SK-N-SH (cell line): ENCODE measurements at regions not wholly inside any gene's neighbourhood (a gene's known extent, or its start where the extent isn't known, plus 50 kb on each side); places are given as distances from the start of the nearest gene placed in this dataset.

ENCODE experiments used
- CTCF ChIA-PET: fragments of 300-600, 350-600 bp; formaldehyde crosslinking; extraction: SDS; loops from one replicate; lab custom pipeline; 2021; lab: Yijun Ruan, JAX
- POLR2A ChIA-PET: fragments of 350-600 bp; sonication (Branson Sonifier 250); formaldehyde crosslinking; extraction: SDS; loops from one replicate; lab custom pipeline; 2020; ENCODE audit warnings: antibody characterized with exemption, inconsistent platforms; lab: Yijun Ruan, JAX
- DNase-seq: peaks from one replicate; pipeline ENCODE4 v3.0.0; 2012
- H2AFZ ChIP-seq: fragments of 200-600 bp; sonication (generic); 2 replicates; pipeline ENCODE4 v1.8.1; 2016; ENCODE audit warnings: antibody characterized with exemption, mild to moderate bottlenecking, low read depth
- H3F3A ChIP-seq: fragments of 200-600 bp; sonication (generic); replicated peaks from 2 replicates; pipeline ENCODE3; 2016; ENCODE audit warnings: antibody characterized with exemption, mild to moderate bottlenecking; ENCODE audit not compliant: insufficient read depth
- H3K27ac ChIP-seq, 2 experiments: fragments of 200-500 bp in 1 of 2; fragments of 200-600 bp in 1 of 2; sonication (Bioruptor generic) in 1 of 2; sonication (generic), shearing (Covaris generic) in 1 of 2; 2 replicates each; pipeline versions ENCODE4 v1.5.1 to v1.6.1; 2014 to 2016; ENCODE audit warnings: low read depth in 2 of 2, inconsistent platforms in 1 of 2, low read length in 1 of 2, mild to moderate bottlenecking in 1 of 2, mixed read lengths in 1 of 2
- H3K27me3 ChIP-seq: fragments of 200-600 bp; sonication (generic), shearing (Covaris generic); 2 replicates; pipeline ENCODE4 v1.6.1; 2016; ENCODE audit warnings: mixed run types; ENCODE audit not compliant: insufficient read depth
- H3K36me3 ChIP-seq, 2 experiments: fragments of 200-500 bp in 1 of 2; fragments of 200-600 bp in 1 of 2; sonication (Bioruptor generic) in 1 of 2; sonication (generic) in 1 of 2; replicated peaks in 1 of 2; 2 replicates each; pipeline versions ENCODE3 to v1.5.1; 2014 to 2016; ENCODE audit warnings: low read length in 1 of 2, mild to moderate bottlenecking in 1 of 2; ENCODE audit not compliant: insufficient read depth in 2 of 2, control insufficient read depth in 1 of 2
- H3K4me1 ChIP-seq, 2 experiments: fragments of 200-500 bp in 1 of 2; fragments of 200-600 bp in 1 of 2; sonication (Bioruptor generic) in 1 of 2; sonication (generic), shearing (Covaris generic) in 1 of 2; 2 replicates each; pipeline versions ENCODE4 v1.5.1 to v1.6.1; 2014 to 2016; ENCODE audit warnings: low read depth in 1 of 2, low read length in 1 of 2, mixed run types in 1 of 2; ENCODE audit not compliant: insufficient read depth in 2 of 2, control insufficient read depth in 1 of 2
- H3K4me2 ChIP-seq: fragments of 200-600 bp; sonication (generic), shearing (Covaris generic); 2 replicates; pipeline ENCODE4 v1.6.1; 2017; ENCODE audit warnings: mixed run types
- H3K4me3 ChIP-seq, 2 experiments: fragments of 200-500 bp in 1 of 2; fragments of 200-600 bp in 1 of 2; sonication (Bioruptor generic) in 1 of 2; sonication (generic), shearing (Covaris generic) in 1 of 2; 2 replicates each; pipeline versions ENCODE4 v1.5.1 to v1.8.1; 2014 to 2016; ENCODE audit warnings: low read depth in 2 of 2, inconsistent platforms in 1 of 2, low read length in 1 of 2, mild to moderate bottlenecking in 1 of 2, mixed read lengths in 1 of 2, moderate library complexity in 1 of 2
- H3K79me2 ChIP-seq: fragments of 200-600 bp; sonication (generic); 2 replicates; pipeline ENCODE4 v1.8.1; 2017; ENCODE audit warnings: mild to moderate bottlenecking; ENCODE audit not compliant: insufficient read depth
- H3K9ac ChIP-seq: fragments of 200-600 bp; sonication (generic); 2 replicates; pipeline ENCODE4 v1.6.1; 2017; ENCODE audit warnings: mixed run types
- H3K9me2 ChIP-seq: fragments of 200-600 bp; sonication (generic); 2 replicates; pipeline ENCODE4 v1.6.1; 2017; ENCODE audit warnings: mixed run types
- H3K9me3 ChIP-seq: fragments of 200-600 bp; sonication (generic); 2 replicates; pipeline ENCODE4 v1.6.1; 2017; ENCODE audit warnings: mixed run types, mild to moderate bottlenecking, moderate library complexity
- H4K20me1 ChIP-seq: fragments of 200-600 bp; sonication (generic); 2 replicates; pipeline ENCODE4 v1.6.1; 2017; ENCODE audit warnings: mild to moderate bottlenecking, mixed run types; ENCODE audit not compliant: insufficient read depth
- CHD2 ChIP-seq: fragments of 150-350 bp; IDR thresholded peaks from 2 replicates; pipeline ENCODE4 v1.6.1; 2018; ENCODE audit warnings: low read length; ENCODE audit not compliant: partially characterized antibody
- ELF1 ChIP-seq: IDR thresholded peaks from 2 replicates; pipeline ENCODE4 v1.4.0; 2012
- EP300 ChIP-seq, 2 experiments: IDR thresholded peaks; 2 replicates each; pipeline versions ENCODE4 v1.4.0 to v1.6.1; 2012; ENCODE audit warnings: borderline replicate concordance in 1 of 2, low read depth in 1 of 2, low read length in 1 of 2
- EZH2phosphoT487 ChIP-seq: fragments of 200-600 bp; sonication (generic); IDR thresholded peaks from 2 replicates; pipeline ENCODE4 v1.6.1; 2017; ENCODE audit warnings: low read depth, mixed run types, mild to moderate bottlenecking, antibody characterized with exemption, moderate library complexity, borderline replicate concordance
- FOXJ3 ChIP-seq: sonication (generic); formaldehyde crosslinking; IDR thresholded peaks from 2 replicates; pipeline ENCODE4 v1.5.1; 2020; ENCODE audit warnings: mild to moderate bottlenecking, missing genetic modification reagents
- FOXM1 ChIP-seq: IDR thresholded peaks from 2 replicates; pipeline ENCODE4 v1.4.0; 2012; ENCODE audit warnings: low read depth, mild to moderate bottlenecking
- GABPA ChIP-seq: IDR thresholded peaks from 2 replicates; pipeline ENCODE4 v1.4.0; 2012; ENCODE audit warnings: low read depth, mild to moderate bottlenecking
- GATA2 ChIP-seq: sonication (generic); formaldehyde crosslinking; IDR thresholded peaks from 2 replicates; pipeline ENCODE4 v1.5.0; 2020; ENCODE audit warnings: mild to moderate bottlenecking, missing genetic modification reagents
- JUND ChIP-seq: IDR thresholded peaks from 2 replicates; pipeline ENCODE4 v1.4.0; 2012
- MXI1 ChIP-seq: IDR thresholded peaks from 2 replicates; pipeline ENCODE4 v1.6.1; 2012; ENCODE audit warnings: mild to moderate bottlenecking, low read depth, low read length, improper control_type of control experiment
- NFIC ChIP-seq: IDR thresholded peaks from 2 replicates; pipeline ENCODE4 v1.4.0; 2012; ENCODE audit warnings: borderline replicate concordance
- RCOR1 ChIP-seq: fragments of 150-350 bp; IDR thresholded peaks from 2 replicates; pipeline ENCODE4 v1.6.1; 2017; ENCODE audit warnings: antibody characterized with exemption, low read length
- REST ChIP-seq: IDR thresholded peaks from 2 replicates; pipeline ENCODE4 v1.6.1; 2012; ENCODE audit warnings: mild to moderate bottlenecking, low read depth, low read length, moderate library complexity
- RXRA ChIP-seq: IDR thresholded peaks from 2 replicates; pipeline ENCODE4 v1.4.0; 2012; ENCODE audit warnings: low read depth, mild to moderate bottlenecking, borderline replicate concordance
- TAF1 ChIP-seq: IDR thresholded peaks from 2 replicates; pipeline ENCODE4 v1.6.1; 2012; ENCODE audit warnings: low read depth, mild to moderate bottlenecking, low read length, moderate library complexity, borderline replicate concordance
- TEAD4 ChIP-seq: IDR thresholded peaks from 2 replicates; pipeline ENCODE4 v1.4.0; 2012; ENCODE audit warnings: mild to moderate bottlenecking, borderline replicate concordance; ENCODE audit not compliant: insufficient read depth
- WGBS: methylation state at CpG from one replicate; pipeline ENCODE4 v1.1.6; 2017; ENCODE audit warnings: low lambda C conversion rate; 5-methylcytosine and 5-hydroxymethylcytosine counted together
- TF ChIP-seq, protein P1 (sequence below): IDR thresholded peaks from 2 replicates; pipeline ENCODE4; 2012
- TF ChIP-seq, protein P2 (sequence below): fragments of 150-350 bp; IDR thresholded peaks from 2 replicates; pipeline ENCODE4 v1.6.1; 2016; ENCODE audit warnings: mild to moderate bottlenecking, low read depth, low read length
- TF ChIP-seq, protein P3 (sequence below): fragments of 150-350 bp; IDR thresholded peaks from 2 replicates; pipeline ENCODE4 v1.6.1; 2017; ENCODE audit warnings: antibody characterized with exemption, low read length, low read depth, borderline replicate concordance

- H3K79me2 ChIP-seq = no peaks in the 10 kb centered on the region
- H3K27ac ChIP-seq = no peak overlapping the region
- no peak overlapping the region for H3K9ac ChIP-seq
- CTCF ChIA-PET = interaction anchor here (0.8 to 3.1 kb wide), 4 partner anchors 9 to 59 kb away, joined by 3 to 25 read pairs (median 3); no protein-coding TSS in a partner anchor
- WGBS = 88% methylated on average over 2 of the region's 2 CpGs
- no peak overlapping the region for H2AFZ ChIP-seq
- DNase-seq = no peak
- no peak overlapping the region for H3K4me2 ChIP-seq
- no peaks in the 10 kb centered on the region for H3K36me3 ChIP-seq
- H3F3A ChIP-seq = peaks cover 14% of the 10 kb centered on the region
- H3K9me2 ChIP-seq = no peaks in the 10 kb centered on the region
- H3K27me3 ChIP-seq = no peaks in the 10 kb centered on the region
- no peaks in the 10 kb centered on the region for H4K20me1 ChIP-seq
- H3K4me1 ChIP-seq = peaks cover 6 to 20% of the 10 kb centered on the region in 2 experiments
- TF ChIP-seq, protein P1, sequence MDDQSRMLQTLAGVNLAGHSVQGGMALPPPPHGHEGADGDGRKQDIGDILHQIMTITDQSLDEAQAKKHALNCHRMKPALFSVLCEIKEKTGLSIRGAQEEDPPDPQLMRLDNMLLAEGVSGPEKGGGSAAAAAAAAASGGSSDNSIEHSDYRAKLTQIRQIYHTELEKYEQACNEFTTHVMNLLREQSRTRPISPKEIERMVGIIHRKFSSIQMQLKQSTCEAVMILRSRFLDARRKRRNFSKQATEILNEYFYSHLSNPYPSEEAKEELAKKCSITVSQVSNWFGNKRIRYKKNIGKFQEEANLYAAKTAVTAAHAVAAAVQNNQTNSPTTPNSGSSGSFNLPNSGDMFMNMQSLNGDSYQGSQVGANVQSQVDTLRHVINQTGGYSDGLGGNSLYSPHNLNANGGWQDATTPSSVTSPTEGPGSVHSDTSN = no peak
- TF ChIP-seq MXI1 (no peak), GATA2 (no peak), EZH2phosphoT487 (no peak)
- no peak overlapping the region for H3K4me3 ChIP-seq
- POLR2A ChIA-PET = no interaction called here
- no peaks in the 10 kb centered on the region for H3K9me3 ChIP-seq
Measured at GRCh38 chr7:29626730-29627129, 63.1 kb downstream of the PRR15 start.

DNA sequence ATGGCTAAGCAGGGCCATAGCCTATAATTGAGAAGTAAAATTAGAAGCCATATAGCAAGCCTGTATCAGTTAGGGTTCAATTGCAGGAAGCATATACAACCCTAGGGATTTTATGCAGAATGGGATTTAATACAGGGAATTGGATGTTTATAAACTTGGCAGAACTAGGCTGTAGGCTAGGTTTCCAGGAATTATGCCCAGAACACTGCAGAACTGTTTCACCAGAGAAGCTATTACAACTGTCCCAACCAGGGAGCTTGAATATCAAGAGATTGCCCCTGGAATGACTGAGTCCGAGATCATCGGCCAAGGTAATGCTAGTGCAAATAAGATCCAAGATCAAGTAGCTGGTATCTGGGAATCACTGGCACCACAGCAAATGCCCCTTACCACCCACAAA lies 64.0 kb downstream of the PRR15 start:
- peaks cover 7% of the 10 kb centered on the region for H3F3A ChIP-seq
- no peak overlapping the region for H2AFZ ChIP-seq
- POLR2A ChIA-PET = no interaction called here
- no peaks in the 10 kb centered on the region for H3K27me3 ChIP-seq
- H4K20me1 ChIP-seq = no peaks in the 10 kb centered on the region
- H3K27ac ChIP-seq = no peak overlapping the region
- H3K36me3 ChIP-seq = no peaks in the 10 kb centered on the region
- H3K9me2 ChIP-seq = no peaks in the 10 kb centered on the region
- DNase-seq = no peak
- no peaks in the 10 kb centered on the region for H3K9me3 ChIP-seq
- 94% methylated on average over 2 of the region's 2 CpGs for WGBS
- H3K9ac ChIP-seq = no peak overlapping the region
- no peaks in the 10 kb centered on the region for H3K79me2 ChIP-seq
- no peak for TF ChIP-seq FOXM1
- TF ChIP-seq ELF1 = no peak
- no peak for TF ChIP-seq FOXJ3 (CRISPR knock-in tag)
- TF ChIP-seq, protein P2, sequence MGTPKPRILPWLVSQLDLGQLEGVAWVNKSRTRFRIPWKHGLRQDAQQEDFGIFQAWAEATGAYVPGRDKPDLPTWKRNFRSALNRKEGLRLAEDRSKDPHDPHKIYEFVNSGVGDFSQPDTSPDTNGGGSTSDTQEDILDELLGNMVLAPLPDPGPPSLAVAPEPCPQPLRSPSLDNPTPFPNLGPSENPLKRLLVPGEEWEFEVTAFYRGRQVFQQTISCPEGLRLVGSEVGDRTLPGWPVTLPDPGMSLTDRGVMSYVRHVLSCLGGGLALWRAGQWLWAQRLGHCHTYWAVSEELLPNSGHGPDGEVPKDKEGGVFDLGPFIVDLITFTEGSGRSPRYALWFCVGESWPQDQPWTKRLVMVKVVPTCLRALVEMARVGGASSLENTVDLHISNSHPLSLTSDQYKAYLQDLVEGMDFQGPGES = no peak
- no peak for TF ChIP-seq EP300 (IDR thresholded peaks at IDR 0.05; ENCODE audit: borderline replicate concordance in 1 of 2, low read depth in 1 of 2, low read length in 1 of 2)
- TF ChIP-seq TAF1 = no peak
- TF ChIP-seq, protein P3, sequence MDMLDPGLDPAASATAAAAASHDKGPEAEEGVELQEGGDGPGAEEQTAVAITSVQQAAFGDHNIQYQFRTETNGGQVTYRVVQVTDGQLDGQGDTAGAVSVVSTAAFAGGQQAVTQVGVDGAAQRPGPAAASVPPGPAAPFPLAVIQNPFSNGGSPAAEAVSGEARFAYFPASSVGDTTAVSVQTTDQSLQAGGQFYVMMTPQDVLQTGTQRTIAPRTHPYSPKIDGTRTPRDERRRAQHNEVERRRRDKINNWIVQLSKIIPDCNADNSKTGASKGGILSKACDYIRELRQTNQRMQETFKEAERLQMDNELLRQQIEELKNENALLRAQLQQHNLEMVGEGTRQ = no peak
- TF ChIP-seq REST = no peak
- no peak for TF ChIP-seq RCOR1
- TF ChIP-seq JUND = no peak
- no peak for TF ChIP-seq EZH2phosphoT487
- no peak for TF ChIP-seq TEAD4
- no peak for TF ChIP-seq GABPA
- no peak for TF ChIP-seq CHD2
- TF ChIP-seq GATA2 = no peak
- no peak for TF ChIP-seq NFIC
- TF ChIP-seq RXRA = no peak
- TF ChIP-seq MXI1 = no peak
- peaks cover under 1 to 14% of the 10 kb centered on the region in 2 experiments; a peak in 2 of 4 replicates for H3K4me1 ChIP-seq
- no peak overlapping the region for H3K4me2 ChIP-seq
- CTCF ChIA-PET = interaction anchor here (0.7 to 1.3 kb wide), 3 partner anchors 8 to 22 kb away, joined by 3 read pairs; no protein-coding TSS in a partner anchor
- H3K4me3 ChIP-seq = no peak overlapping the region
